HG03064 (cell line): ENCODE measurements at regions not wholly inside any gene's neighbourhood (a gene's known extent, or its start where the extent isn't known, plus 50 kb on each side); places are given as distances from the start of the nearest gene placed in this dataset.
"Not testable (repeated sequence)": the region's sequence is repeated elsewhere in the genome, so short reads cannot be mapped to it uniquely, and the experiment has no call there.

ENCODE experiments used
- ATAC-seq: cut with Tn5 transposase; IDR thresholded peaks from one replicate; pipeline ENCODE4 v1.9.1; 2021; ENCODE audit warnings: low read depth; ENCODE audit not compliant: unreplicated experiment

DNA sequence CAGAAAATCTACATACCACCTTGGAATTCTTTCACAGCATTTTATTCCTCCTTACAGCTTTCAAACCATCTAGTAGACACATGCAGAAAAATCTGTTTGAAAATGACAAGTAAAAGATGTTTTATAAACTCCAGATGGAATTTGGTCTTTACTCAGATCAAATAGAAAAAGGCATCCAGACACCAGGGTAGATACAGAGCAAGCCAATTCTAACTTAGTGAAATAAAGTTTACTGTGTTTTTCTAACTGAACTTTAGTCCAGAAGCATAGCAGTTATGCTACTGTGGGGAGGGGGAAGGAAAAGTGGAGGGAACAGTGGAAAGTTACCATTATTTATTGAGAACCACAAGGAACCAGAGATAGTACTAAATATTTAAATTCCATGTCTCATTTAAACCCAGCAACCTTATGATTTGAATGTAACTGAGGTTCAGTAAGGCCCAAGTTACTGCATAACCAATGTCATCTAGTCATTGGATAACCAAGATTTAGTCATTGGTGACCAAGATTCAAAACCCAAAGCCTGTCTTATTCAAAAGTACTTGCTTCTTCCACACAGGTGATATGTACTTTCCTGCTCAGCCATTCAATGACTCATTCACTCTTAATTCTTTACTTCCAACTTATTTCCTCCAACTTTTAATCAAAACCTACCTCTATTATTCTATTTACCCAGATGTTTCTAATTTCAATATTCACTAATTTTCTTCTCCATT, 57.7 kb downstream of the RAD51AP2 start:
- ATAC-seq, result no peak

DNA sequence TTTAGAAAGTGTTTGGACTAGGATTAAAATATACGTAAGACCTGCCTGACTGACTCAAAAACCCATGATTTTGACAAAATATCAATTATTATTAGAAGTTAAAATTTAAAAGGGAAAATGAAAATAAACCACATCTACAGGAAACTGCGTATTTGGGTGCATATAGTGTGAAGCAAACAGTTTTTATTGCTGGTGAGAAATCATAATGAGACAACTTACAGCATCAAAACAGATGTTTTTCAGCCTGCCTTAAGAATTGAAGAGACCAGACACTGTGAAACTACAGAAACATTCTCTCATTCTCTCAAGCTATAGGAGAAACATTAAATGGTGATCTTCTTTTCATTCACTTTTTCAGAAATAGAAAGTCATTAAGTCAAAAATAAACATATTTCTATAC, 62.9 kb downstream of the RAD51AP2 start:
- no peak for ATAC-seq

DNA sequence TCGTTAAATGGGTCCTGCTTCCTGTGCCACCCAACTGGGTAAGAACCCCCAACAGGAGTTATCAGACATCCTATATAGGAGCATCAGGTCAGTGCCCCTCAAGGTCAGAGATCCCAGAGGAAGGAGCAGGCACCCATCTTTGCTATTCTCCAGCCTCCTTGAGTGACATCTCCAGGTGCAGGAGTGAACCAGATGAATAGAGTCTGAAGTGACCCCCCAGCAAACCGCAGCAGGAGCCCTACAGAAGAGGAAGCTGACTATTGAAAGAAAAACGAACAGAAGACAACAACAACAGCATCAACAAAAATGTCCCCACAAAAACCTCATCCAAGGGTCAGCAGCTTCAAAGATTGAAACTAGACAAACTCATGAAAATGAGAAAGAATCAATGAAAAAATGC, 72.0 kb downstream of the RAD51AP2 start:
- ATAC-seq, result not testable (repeated sequence)

DNA sequence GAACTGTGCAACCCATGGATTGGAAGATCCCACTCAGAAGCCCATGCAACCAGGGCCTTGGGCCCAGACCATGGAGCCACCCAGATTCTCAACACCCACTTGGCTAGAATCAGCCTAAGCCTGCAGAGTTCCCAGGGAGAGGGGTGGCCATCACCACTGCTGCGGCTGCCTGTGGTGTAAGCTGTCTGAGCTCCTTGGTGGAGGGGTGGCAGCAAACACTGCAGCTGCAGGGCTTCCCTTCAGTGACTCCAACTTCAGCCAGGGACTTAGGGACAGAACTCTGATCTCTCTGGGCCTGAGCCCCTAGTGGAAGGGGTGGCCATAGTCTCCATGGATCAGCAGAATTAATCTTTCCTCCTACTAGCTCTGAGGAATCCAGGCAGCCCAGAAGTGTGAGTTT, 72.5 kb downstream of the RAD51AP2 start:
- ATAC-seq, result no peak

DNA sequence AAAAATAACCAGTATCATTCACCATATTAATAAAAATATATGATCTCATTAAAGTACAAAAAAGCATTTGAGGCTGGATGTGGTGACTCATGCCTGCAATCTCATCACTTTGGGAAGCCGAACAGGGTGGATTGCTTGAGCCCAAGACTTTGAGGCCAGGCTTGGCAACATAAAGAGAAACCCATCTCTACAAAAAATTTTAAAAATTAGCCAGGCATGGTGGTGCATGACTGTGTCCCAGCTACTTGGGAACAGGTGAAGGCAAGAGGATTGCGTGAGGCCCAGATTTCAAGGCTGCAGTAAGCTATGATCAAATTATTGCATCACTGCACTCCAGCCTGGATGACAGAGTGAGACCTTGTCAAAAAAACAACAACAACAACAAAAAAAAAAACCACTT, 75.9 kb downstream of the RAD51AP2 start:
- no peak for ATAC-seq

DNA sequence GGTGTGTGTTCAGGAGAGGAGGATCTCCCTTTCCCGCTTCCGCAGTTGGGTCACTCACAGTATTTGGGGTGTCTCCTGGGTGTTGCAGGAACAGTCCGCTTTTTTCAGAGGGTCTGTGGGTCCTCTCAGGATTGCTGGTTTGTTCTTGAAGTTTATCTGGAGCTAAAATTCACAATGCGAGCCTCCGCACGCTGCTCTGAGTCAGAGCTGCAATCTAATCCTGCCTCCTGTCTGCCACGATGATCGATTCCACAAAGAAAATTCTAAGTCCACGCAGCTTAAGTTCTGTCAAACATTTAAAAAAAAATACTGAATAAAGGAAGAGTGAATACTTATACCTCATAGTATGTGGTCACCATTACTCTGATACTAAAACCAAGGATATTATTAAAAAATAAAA, 76.5 kb downstream of the RAD51AP2 start:
- no peak for ATAC-seq

DNA sequence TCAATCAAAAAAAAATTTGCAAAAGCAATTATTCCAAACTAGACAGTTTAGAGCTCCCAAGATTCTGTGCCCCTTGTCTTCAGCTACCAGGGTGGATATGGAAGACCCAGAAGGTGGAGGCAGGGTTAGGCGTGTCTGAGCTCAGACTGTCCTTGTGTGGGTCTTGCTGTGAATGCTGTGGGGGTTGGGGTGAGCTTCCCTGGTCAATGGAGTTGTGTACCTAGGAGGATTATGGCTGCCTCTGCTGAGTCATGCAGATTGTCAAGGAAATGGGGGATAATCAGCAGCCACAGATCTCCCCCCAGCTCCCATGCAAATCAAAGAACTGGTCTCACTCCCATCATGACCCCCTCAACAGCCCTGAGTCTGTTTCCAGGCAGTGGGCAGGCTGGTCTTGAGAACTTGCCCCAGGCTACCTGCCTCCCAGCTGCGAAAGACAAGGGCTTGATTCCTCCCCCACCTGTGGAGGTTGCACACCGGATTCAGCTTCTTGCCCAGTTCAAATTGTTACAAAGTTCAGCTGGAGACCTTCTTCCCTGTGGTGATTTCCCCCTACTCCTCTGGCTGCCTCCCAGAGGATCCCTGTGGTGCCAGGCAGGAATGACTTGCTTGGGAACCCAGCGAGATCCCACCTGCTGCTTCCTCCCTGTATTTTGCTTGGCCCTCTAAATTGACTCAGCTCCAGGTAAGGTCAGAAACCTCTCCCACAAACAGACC, 77.0 kb downstream of the RAD51AP2 start:
- ATAC-seq, result no peak

DNA sequence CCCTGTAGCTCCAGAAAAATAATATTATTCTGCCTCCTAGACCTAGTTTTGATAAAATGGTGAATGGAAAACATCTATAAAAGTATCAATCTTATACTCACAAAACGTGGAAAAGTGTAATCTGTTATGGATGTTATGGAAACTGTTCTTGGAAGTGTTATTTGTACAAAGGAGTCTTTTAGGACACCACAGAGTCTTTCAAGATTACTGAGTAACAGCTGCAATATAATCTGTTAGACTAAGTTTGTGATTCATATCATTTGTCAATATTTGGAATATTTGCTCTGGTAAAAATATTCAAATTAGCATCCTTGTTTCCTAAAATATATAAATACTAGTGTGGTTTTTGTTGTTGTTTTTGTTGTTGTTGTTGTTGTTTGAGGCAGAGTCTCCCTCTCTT, 87.9 kb downstream of the RAD51AP2 start:
- no peak for ATAC-seq

DNA sequence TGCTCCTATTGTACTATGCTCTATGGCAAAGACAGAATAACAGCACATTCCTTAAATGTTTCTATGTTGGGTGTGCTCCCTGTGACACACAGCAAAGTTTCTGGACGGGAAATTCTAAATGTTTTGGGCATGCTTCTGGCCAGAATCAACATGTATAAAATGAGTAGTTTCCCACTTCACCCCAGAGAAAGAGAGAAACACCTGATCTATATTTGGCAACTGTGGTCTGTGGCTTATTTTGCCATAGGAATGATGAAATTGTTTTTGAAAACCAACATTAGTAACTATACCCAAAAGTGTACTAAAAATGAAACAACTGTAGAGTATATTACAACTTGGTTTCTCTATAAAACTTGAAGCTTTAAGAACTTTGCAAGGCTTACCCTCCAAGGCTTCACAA, 89.1 kb downstream of the RAD51AP2 start:
- ATAC-seq, result no peak

DNA sequence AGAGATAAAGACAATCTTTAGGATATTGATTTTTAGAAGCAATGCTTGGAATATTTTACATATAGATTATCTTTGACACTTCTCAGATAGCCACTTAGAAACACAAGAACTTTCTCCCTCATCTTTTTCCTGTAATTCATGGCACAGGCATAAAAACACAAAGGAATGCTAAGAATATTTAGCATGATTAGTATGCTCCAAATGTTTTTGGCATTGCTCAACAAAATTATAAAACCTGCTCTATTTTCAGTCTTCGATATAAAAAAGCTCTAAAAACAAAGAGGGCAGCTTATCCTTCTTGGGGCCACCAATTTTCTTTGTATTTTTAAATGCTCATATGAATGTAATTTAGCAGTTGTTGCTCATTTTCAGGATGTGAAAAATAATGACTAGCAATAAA, 90.8 kb downstream of the RAD51AP2 start:
- ATAC-seq, result no peak

DNA sequence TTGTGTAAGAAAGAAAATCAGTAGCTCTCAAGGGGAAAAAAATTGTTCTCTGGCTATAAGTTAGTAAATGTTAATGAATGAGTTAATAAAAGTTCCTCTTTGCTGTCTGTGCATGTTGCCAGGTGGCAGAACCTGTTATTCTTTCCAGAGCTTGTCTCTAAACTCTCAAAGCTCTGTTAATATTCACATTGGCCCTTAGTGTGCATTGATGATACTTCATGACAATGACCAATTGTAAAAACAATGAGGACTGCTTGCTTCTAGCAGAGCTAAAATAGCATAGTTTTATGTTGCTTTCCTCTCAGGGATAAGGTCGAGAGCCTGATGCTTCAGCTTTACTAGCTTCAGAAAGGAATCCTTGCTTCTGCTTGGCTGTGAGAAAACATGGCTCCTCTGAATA, 91.5 kb downstream of the RAD51AP2 start:
- no peak for ATAC-seq

DNA sequence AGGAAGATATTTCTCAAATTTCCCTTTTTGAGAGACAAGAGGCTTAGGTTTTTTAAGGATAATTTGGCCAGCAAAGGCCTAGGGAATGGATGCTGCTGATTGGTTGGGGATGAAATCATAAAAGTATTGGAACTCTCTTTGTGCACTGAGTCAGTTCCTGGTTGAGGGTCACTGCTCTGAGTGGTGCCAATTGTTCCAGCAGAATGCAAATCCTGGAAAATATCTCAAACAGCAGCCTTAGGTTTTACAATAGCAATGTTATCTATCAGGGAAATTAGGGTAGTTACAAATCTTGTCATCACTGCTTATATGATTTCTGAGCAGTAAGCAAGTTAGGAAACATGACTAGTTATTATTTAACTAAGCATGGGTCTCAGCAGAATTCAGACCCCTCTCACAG, 96.2 kb downstream of the RAD51AP2 start:
- no peak for ATAC-seq

DNA sequence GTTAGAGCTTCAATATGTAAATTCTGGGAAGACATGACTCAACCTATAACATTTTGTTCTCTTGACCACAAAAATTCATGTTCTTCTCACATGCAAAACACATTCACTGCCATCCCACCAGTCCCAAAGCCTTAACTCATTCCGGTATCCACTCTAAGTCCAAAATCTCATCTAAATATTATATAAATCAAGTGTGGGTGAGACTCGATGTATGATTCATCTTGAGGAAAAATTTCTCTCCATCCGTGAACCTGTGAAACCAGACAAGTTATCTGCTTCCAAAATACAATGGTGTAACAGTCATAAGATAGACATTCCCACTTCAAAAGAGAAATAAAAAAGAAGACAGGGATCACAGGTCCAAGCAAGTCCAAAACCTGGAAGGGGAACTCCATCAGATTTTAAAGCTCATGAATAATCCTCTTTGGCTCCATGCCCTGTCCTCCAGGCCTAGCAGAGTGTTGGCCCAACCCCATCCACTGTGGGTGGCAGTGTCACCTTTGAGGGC, 101.3 kb downstream of the RAD51AP2 start:
- no peak for ATAC-seq

DNA sequence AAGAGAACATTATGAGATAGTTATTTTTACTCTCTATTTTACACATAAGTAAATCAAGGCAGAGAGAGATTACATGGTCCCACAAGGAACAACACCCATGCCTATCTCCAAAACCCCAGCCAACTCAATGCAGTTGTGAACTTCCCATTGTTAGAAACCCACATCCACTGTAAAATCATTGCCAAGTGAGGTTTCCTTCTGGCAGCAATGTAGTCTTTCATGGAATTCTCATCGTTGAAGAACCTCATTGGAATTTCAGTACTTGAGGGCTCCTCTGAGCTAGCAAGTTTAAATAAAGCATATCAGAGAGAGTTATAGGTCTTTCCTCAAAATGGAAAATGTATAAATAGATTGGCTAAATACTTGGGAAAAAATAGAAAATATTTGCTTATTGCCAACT, 105.2 kb downstream of the RAD51AP2 start:
- no peak for ATAC-seq

DNA sequence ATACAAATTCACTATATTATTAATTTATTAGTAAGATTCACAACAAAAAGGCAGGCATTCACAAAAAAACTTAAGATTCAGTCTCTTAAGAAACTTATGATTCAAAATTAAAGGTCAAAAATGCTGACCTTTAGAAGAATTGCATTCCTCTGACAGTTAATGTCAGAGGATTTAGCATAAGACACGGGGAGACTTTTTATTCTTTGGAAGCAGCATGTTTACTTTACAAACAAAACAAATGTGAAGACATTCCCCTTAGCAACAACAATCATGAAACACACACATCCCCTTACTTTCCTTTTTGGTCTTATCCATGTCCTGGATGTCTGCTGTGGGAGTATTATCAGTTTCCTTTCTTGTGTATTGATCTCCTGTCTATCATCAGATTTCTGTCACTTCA, 117.1 kb downstream of the RAD51AP2 start:
- no peak for ATAC-seq

DNA sequence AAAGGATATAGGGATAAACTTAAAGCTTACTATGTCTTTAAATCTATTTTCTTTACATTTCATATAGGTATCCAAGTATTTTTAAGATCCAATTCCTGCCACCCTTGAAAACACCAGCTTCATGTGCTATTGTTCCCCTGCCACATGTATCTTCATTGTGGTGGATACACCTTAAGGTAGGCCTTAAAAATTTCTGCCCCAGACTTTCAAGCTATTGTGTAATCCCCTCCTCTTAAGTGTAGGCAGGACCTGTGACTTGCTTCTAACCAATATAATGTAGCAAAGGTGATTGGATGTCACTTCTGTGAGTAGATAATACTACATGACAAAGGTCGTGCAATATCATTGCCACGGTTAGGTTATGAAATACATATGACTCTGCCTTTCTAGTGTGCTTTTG, 119.5 kb downstream of the RAD51AP2 start:
- no peak for ATAC-seq

DNA sequence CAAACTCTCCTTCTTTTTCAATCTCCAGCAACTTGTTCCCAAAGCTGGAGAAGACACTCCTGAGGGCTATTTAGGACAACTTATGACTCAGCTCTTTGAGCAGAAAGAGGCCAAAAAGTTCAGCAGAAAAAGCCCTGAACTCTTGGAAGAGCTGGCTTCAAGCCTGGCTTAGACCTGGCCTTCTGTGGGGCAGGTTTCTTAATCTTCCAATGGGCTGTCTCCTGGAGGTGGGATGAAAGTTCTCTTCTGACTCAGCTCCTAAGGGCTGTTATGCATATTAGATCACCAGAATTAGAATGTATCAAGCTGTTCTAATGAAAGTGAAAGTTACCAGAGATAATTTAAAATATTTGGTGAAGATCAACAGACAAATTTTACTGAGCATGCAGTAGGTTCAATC, 129.4 kb downstream of the RAD51AP2 start:
- ATAC-seq, result no peak

DNA sequence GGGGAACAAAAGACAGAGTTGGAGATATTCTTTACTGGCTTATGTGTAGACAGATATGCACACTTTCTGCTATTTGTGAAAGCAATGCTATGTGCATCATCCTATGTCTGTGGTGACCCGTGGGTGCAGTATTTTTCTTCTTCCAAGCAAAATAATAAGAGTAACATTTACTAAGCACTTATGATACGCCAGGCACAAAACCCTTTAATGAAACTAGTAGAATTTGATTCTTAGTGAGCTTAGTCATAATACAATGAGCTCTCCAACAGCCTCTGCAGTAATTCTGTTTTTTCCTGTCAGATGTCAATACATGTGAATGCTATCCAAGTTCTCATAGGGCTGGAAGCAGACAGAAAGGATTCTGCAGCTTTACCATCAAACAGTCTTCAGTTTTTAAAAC, 130.6 kb downstream of the RAD51AP2 start:
- ATAC-seq, result no peak

DNA sequence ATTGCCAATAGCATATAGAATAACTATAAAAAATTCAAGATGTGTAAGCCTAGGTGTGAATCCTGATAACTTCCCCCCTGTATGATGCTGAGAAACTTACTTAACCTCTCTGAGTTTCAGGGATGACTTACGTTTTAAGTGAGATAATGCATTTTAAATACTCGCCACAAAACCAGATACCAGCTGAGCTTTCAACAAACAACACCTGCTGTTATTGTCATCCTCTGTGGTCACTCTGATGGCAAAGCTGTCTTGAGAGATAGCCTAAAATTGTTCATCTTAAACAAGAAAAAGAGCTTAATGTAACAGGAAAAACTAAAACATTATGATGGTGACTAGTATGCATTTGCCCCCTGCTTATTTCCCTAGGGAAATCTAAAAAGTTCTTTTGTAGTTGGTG, 131.5 kb downstream of the RAD51AP2 start:
- ATAC-seq, result no peak

DNA sequence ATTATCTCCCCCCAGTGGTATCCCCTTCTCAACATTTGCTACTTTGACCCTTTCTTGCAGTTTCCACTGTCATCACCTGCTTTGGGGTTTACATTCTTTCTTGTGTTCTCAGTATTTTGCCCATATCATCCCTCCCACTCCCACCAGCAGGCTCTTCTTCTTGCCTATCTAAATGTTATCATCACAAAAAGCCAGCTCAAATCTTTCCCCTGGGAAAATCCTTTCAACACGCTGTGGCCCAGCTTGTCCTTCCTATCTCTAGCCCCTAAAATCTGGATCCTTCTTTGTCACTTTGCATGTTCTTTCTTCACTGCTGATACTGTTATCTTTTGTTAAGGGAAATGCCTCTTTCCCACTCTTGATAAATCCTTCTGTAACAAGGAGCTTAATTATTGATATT, 138.2 kb downstream of the RAD51AP2 start:
- ATAC-seq, result no peak

DNA sequence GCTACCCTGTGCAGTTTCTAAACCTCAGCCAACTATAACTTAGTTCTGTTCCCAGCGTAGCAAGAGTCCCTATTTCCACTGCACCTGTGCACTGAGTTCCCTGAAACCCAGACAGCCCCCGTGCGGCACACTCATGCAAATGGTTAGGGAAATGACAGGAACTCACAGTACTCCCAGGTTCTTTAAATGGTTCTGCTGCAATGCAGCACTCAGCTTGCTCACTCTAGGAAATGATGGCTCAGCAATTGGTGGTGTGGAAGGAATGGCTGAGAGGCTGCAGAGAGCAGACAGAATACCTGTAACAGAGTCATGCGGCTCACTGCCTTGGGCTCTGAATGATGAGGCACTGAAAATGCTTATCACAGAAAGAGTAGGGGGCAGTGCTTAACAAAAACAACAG, 143.0 kb downstream of the RAD51AP2 start:
- no peak for ATAC-seq

DNA sequence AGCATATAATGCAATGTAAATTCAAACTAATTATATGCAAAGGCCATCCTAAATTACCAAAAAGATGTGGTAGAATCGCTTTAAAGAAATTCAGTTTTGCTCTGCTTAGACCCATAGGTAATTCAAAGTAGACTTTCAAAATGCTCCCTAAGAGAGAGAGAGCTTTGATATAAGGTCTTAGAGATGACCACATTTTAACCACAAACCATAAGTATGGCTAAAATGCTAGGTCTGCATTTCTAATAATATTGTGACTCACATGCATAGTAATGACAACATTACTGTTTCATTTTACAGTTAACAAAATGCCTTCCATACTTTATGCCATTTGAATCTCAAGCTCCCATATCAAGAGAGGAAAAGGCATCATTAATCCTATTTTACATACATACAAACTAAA, 144.5 kb downstream of the RAD51AP2 start:
- no peak for ATAC-seq
